ENCODE measurements at regions not wholly inside any gene's neighbourhood (a gene's known extent, or its start where the extent isn't known, plus 50 kb on each side); places are given as distances from the start of the nearest gene placed in this dataset.
A peak's percentile ranks its signal among the peaks of the same experiment; 100 is the strongest.

DNA sequence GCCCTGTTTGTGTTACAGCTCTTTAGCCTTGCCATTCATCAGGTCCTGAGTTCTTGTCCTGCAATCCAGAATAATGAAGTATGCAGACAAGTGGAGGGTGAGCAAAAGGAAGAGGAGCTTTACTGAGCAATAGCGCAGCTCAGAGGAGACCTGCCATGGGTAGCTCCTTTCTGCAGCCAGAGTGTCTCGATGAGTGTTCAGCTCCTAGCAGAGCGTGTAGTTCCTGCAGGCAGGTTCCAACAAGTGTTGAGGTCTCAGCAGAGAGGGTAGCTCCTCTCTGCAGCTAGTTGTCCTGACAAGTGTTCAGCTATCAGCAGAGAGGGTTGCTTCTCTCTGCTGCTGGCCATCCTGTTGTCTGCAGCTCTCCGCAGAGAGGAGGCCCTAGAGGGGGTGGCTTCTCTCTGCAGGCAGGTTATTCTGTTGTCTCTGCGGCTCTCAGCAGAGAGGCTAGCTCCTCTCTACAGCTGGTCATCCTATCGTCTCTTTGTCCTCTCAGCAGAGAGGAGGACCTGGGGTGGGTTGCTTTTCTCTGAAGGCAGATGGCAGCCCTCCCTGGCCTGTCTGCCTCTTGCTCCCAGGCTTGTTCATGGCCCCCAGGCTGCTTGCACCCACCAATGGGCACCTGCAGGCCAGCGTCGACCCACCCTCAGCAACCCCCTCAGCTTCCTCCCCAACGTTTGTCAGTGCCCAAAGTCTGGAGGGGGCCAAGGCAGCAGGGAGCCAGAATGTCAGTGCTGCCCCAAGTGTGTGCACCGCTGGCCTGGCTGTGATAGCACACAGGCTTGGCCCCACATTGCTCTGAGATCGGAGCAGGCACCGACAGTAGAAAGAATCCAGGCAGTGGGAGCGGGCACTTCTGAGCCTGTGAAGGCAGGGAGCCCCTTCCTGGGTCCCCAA lies 112.5 kb upstream of the RUNX3 start:
- no peak overlapping the region for H3K4me3 ChIP-seq (replicated peaks; ENCODE audit: low read depth, low read length)
- DNase-seq (ENCODE audit: extremely low read depth, low read depth) = no peak
- TF ChIP-seq, protein P1, sequence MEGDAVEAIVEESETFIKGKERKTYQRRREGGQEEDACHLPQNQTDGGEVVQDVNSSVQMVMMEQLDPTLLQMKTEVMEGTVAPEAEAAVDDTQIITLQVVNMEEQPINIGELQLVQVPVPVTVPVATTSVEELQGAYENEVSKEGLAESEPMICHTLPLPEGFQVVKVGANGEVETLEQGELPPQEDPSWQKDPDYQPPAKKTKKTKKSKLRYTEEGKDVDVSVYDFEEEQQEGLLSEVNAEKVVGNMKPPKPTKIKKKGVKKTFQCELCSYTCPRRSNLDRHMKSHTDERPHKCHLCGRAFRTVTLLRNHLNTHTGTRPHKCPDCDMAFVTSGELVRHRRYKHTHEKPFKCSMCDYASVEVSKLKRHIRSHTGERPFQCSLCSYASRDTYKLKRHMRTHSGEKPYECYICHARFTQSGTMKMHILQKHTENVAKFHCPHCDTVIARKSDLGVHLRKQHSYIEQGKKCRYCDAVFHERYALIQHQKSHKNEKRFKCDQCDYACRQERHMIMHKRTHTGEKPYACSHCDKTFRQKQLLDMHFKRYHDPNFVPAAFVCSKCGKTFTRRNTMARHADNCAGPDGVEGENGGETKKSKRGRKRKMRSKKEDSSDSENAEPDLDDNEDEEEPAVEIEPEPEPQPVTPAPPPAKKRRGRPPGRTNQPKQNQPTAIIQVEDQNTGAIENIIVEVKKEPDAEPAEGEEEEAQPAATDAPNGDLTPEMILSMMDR (IDR thresholded peaks at IDR 0.05; ENCODE audit: low read depth, low read length, missing control alignments) = no peak

GRCh38 chr1:25041916-25042315 lies 111.8 kb upstream of the RUNX3 start:
- TF ChIP-seq, protein P1 (IDR thresholded peaks at IDR 0.05; ENCODE audit: low read depth, low read length, missing control alignments) = no peak
- DNase-seq (ENCODE audit: extremely low read depth, low read depth) = no peak
- no peak overlapping the region for H3K4me3 ChIP-seq (replicated peaks; ENCODE audit: low read depth, low read length)

- no peak overlapping the region for H3K4me3 ChIP-seq (replicated peaks; ENCODE audit: low read depth, low read length)
- no peak for DNase-seq (ENCODE audit: extremely low read depth, low read depth)
- TF ChIP-seq, protein P1 (IDR thresholded peaks at IDR 0.05; ENCODE audit: low read depth, low read length, missing control alignments) = no peak
Measured at GRCh38 chr1:25040122-25040685, 110.1 kb upstream of the RUNX3 start.

- H3K4me3 ChIP-seq (replicated peaks; ENCODE audit: low read depth, low read length) = no peak overlapping the region
- no peak for DNase-seq (ENCODE audit: extremely low read depth, low read depth)
- TF ChIP-seq, protein P1 (IDR thresholded peaks at IDR 0.05; ENCODE audit: low read depth, low read length, missing control alignments) = peak; percentile 5
Measured at GRCh38 chr1:25039229-25039628, 109.2 kb upstream of the RUNX3 start.

DNA sequence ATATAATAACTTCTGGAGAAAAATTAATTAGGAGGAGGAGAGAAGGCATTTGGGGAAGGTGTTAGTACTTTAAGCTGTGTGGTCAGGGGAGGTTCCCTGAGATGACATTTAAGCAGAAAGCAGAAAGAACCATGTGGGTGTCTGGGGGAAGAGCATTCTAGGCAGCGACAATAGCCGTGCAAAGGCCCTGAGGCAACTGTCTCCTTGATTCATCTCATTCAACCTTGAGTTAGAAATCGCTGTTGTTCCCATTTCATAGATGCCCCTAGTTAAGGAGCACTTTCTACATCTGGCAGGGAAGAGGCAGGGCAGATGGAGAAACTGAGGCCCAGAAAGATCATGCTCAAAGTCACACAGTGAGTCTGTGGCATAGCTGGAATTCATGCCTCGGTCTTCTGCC lies 108.6 kb upstream of the RUNX3 start:
- TF ChIP-seq, protein P1 (IDR thresholded peaks at IDR 0.05; ENCODE audit: low read depth, low read length, missing control alignments) = no peak
- no peak for DNase-seq (ENCODE audit: extremely low read depth, low read depth)
- H3K4me3 ChIP-seq (replicated peaks; ENCODE audit: low read depth, low read length) = no peak overlapping the region

- DNase-seq (ENCODE audit: extremely low read depth, low read depth) = no peak
- TF ChIP-seq, protein P1 (IDR thresholded peaks at IDR 0.05; ENCODE audit: low read depth, low read length, missing control alignments) = peak; percentile 78
- no peak overlapping the region for H3K4me3 ChIP-seq (replicated peaks; ENCODE audit: low read depth, low read length)
Measured at GRCh38 chr1:25037174-25038074, 107.3 kb upstream of the RUNX3 start.
